ENCODE measurements at regions not wholly inside any gene's neighbourhood (a gene's known extent, or its start where the extent isn't known, plus 50 kb on each side); places are given as distances from the start of the nearest gene placed in this dataset.

GRCh38 chr5:173781816-173782670, 106.1 kb upstream of the CPEB4 start:
- TF ChIP-seq POLR2AphosphoS5 (IDR thresholded peaks at IDR 0.05; ENCODE audit: low read depth, low read length) = no peak
- no peak for TF ChIP-seq POLR2A (IDR thresholded peaks at IDR 0.05; ENCODE audit: low read depth, low read length)
- no peak for TF ChIP-seq TAF1 (IDR thresholded peaks at IDR 0.05; ENCODE audit: low read depth, low read length)

All from GM12891 (cell line).